PFSK-1 (cell line): ENCODE measurements at regions not wholly inside any gene's neighbourhood (a gene's known extent, or its start where the extent isn't known, plus 50 kb on each side); places are given as distances from the start of the nearest gene placed in this dataset.

Experiments
- POLR2AphosphoS5 ChIP-seq: IDR thresholded peaks from 2 replicates; pipeline ENCODE4 v1.6.1; 2012; ENCODE audit warnings: low read depth, mild to moderate bottlenecking, control low read depth, low read length, moderate library complexity
- REST ChIP-seq, 2 experiments: IDR thresholded peaks; 2 replicates each; pipeline versions ENCODE4 v1.6.1 to v1.8.0; 2011 to 2012; ENCODE audit warnings: low read depth in 2 of 2, low read length in 2 of 2, control low read depth in 1 of 2, inconsistent platforms in 1 of 2, mild to moderate bottlenecking in 1 of 2, moderate library complexity in 1 of 2; ENCODE audit not compliant: insufficient read depth in 1 of 2
- SIN3A ChIP-seq: IDR thresholded peaks from 2 replicates; pipeline ENCODE4 v1.6.1; 2012; ENCODE audit warnings: mild to moderate bottlenecking, low read length, moderate library complexity, borderline replicate concordance; ENCODE audit not compliant: insufficient read depth
- TAF1 ChIP-seq: IDR thresholded peaks from 2 replicates; pipeline ENCODE4 v1.6.1; 2012; ENCODE audit warnings: low read length, control low read depth, borderline replicate concordance; ENCODE audit not compliant: insufficient read depth

GRCh38 chr3:6526861-6527260 is 334.1 kb upstream of the GRM7 start:
- TF ChIP-seq POLR2AphosphoS5 (no peak), REST (IDR thresholded peaks at IDR 0.05; ENCODE audit: insufficient read depth in 1 of 2, low read depth in 2 of 2, low read length in 2 of 2) (no peak), TAF1 (no peak), SIN3A (no peak)
